CD1c-positive myeloid dendritic cell (primary cell): ENCODE measurements at regions not wholly inside any gene's neighbourhood (a gene's known extent, or its start where the extent isn't known, plus 50 kb on each side); places are given as distances from the start of the nearest gene placed in this dataset.

Experiments
- DNase-seq: peaks from one replicate; pipeline ENCODE4 v3.0.0-alpha.2; 2016; ENCODE audit errors: extremely low spot score

DNA sequence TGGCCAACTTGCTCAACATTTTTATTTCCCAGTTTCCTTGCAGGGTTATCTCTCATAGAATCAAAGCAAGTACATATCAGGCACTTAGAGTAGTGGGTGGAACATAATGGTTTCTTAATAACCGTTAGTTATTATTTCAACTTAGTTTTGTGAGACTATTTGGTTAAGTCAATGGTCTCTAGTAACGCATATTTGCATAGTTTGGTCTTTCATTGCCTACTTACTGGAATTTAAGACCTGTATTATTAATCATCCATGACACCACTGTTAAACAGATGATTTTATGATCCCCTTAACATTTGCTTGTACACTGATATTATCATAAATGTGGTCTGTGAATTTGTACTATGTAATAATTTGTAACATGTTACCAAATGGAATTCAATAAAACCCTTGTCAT is 70.9 kb upstream of the SMIM31 start:
- DNase-seq: no peak

DNA sequence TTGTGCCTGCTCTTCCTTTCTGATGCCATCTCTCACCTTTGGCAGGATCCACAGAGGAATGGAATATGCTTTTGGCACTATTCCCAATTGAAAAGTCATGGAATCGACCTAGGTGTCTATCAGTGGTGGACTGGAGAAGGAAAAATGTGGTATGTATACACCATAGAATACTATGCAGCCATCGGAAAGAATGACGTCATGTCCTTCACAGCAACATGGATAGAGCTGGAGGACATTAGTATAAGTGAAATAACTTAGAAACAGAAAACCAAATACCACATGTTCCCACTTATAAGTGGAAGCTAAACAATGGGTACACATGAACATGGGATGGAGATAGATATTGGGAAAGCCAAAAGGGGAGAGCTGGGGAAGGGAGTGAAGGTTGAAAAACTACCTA is 58.3 kb upstream of the SMIM31 start:
- DNase-seq: no peak

DNA sequence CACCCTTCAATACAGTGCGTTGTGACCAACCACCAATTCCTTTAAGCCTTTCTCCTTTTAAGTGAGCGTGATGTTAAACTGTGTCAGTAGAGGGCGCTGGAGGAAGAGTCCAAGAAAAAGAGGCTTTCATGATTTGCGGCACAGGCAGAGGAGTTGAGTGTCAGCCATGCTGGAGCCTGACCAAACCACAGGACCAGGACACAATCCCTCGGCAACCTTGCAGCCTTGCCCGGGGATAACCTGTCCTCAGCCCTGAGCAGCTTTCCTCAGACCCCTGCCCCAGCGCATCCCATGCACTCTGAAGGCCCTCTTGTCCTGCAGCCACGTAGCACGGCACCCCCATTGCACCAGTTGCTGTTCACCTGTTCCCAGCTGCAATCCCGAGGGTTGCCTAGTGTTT is 53.5 kb upstream of the SMIM31 start:
- no peak for DNase-seq

DNA sequence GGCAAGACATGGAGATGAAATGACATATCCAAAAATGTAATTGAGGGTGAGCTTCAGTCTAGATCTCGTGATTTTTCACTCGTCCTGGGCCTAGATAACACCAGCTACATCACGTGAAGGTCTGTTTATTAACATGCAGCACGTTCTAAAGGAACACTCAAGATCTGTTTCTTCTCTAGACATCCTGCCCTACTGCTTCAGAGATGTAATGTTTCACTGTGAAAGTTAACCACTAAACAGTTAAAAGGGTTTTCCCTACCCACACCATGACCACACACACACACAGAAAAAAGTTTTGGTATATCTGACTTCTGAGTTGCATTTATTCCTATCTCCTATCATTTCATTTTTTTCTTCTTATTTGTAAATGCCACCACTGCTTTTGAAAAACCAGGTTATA is 52.3 kb upstream of the SMIM31 start:
- DNase-seq: no peak
